Right atrium auricular region (tissue), 2 donors: ENCODE measurements at regions not wholly inside any gene's neighbourhood (a gene's known extent, or its start where the extent isn't known, plus 50 kb on each side); places are given as distances from the start of the nearest gene placed in this dataset.

Experiments used
- DNase-seq: peaks from one replicate; pipeline ENCODE4 v3.0.0-alpha.2; 2019; ENCODE audit warnings: low spot score
- H3K27ac ChIP-seq, 2 donors: fragments of 200-600 bp; sonication (generic); 1 replicate in 1 of 2; 2 replicates in 1 of 2; pipeline ENCODE4 v1.5.1; 2016 to 2019
- H3K27me3 ChIP-seq, 2 donors: fragments of 200-600 bp; sonication (generic); one replicate each; pipeline versions ENCODE4 v1.5.1 to v1.6.0; 2017 to 2019
- H3K36me3 ChIP-seq: fragments of 200-600 bp; sonication (generic); one replicate; pipeline ENCODE4 v1.5.1; 2016
- H3K4me1 ChIP-seq, 2 donors: fragments of 200-600 bp; sonication (generic); one replicate each; pipeline versions ENCODE4 v1.5.1 to v1.6.0; 2017 to 2019
- H3K4me3 ChIP-seq, 2 donors: fragments of 200-600 bp; sonication (generic); 1 replicate in 1 of 2; 2 replicates in 1 of 2; pipeline ENCODE4 v1.5.1; 2017 to 2019; ENCODE audit warnings: mild to moderate bottlenecking in 1 of 2, moderate library complexity in 1 of 2
- H3K9me3 ChIP-seq, 2 donors: fragments of 200-600 bp; sonication (generic); one replicate each; pipeline ENCODE4 v1.5.1; 2019
- TF ChIP-seq, protein P1 (sequence below), 2 donors: fragments of 200-600 bp; sonication (generic); IDR thresholded peaks; one replicate each; pipeline ENCODE4 v1.5.1; 2019; ENCODE audit warnings: antibody characterized with exemption in 2 of 2

DNA sequence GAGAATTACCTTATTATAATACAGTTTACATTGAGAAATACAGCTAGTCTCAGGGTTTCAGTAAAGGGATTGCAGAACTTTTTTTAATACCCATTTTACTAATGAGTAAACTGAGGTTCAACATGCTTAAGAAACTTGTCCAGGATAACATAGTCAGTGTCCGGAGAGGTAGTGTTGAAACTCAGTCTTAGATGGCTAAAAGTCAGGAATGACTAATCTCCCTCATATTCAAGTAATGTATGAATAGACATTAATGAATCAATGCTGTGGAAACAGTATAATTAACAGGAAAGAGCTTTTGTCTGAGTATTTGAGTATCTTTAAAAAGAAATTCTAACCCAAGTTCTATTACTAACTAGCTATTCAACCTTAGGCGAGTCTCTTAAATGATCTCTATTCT lies 397.6 kb downstream of the PLA2G4A start:
- DNase-seq, result no peak
- TF ChIP-seq, protein P1, sequence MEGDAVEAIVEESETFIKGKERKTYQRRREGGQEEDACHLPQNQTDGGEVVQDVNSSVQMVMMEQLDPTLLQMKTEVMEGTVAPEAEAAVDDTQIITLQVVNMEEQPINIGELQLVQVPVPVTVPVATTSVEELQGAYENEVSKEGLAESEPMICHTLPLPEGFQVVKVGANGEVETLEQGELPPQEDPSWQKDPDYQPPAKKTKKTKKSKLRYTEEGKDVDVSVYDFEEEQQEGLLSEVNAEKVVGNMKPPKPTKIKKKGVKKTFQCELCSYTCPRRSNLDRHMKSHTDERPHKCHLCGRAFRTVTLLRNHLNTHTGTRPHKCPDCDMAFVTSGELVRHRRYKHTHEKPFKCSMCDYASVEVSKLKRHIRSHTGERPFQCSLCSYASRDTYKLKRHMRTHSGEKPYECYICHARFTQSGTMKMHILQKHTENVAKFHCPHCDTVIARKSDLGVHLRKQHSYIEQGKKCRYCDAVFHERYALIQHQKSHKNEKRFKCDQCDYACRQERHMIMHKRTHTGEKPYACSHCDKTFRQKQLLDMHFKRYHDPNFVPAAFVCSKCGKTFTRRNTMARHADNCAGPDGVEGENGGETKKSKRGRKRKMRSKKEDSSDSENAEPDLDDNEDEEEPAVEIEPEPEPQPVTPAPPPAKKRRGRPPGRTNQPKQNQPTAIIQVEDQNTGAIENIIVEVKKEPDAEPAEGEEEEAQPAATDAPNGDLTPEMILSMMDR (IDR thresholded peaks at IDR 0.05), result no peak
- no peak overlapping the region for H3K4me3 ChIP-seq
- no peaks in the 10 kb centered on the region for H3K9me3 ChIP-seq
- H3K4me1 ChIP-seq, result no peaks in the 10 kb centered on the region
- no peaks in the 10 kb centered on the region for H3K27me3 ChIP-seq
- H3K27ac ChIP-seq, result no peak overlapping the region
- H3K36me3 ChIP-seq, result no peaks in the 10 kb centered on the region

DNA sequence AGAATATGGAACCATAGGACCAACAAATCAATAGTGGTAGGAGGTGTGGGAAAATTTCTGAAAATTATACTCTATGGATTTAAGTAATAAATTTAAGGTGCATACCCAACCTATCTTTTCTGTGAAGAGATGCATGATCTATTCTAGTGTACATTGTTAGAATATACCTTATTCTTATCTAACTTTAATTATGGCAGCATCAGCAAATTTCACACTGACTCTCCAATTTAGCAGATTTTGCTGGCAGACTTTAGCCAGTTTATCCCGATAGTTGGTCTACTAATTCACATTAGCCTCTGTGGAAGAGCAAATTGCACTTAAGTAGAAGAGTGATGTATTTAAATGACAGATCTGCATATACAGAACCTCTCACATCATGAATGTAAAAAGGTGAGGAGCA lies 400.0 kb downstream of the PLA2G4A start:
- TF ChIP-seq, protein P1 (IDR thresholded peaks at IDR 0.05), result no peak
- Histone ChIP-seq H3K9me3 (no peaks in the 10 kb centered on the region), H3K36me3 (no peaks in the 10 kb centered on the region), H3K4me1 (no peaks in the 10 kb centered on the region), H3K27me3 (no peaks in the 10 kb centered on the region), H3K4me3 (no peak overlapping the region), H3K27ac (no peak overlapping the region)
- no peak for DNase-seq

DNA sequence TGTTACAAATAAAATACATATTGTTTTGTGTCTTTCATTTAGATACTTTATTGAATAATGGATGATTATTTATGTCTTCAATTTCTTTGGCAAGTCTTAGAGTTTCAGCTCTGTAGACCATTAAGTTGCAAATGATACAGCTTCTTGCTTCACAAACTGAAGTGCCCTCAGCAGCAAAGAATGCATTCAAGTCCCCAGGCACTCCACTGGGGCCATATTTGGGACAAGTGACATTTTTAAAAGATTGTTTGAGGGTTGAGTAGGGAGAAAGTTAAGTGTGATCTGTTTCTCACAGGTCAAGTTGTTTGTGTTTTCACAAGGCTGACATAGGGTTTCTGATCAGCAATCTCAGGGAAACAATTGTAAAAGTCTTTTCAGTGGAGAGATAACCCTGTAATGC lies 400.7 kb downstream of the PLA2G4A start:
- Histone ChIP-seq H3K9me3 (no peaks in the 10 kb centered on the region), H3K4me3 (no peak overlapping the region), H3K27ac (no peak overlapping the region), H3K4me1 (no peaks in the 10 kb centered on the region), H3K27me3 (no peaks in the 10 kb centered on the region), H3K36me3 (no peaks in the 10 kb centered on the region)
- no peak for DNase-seq
- TF ChIP-seq, protein P1 (IDR thresholded peaks at IDR 0.05), result no peak

DNA sequence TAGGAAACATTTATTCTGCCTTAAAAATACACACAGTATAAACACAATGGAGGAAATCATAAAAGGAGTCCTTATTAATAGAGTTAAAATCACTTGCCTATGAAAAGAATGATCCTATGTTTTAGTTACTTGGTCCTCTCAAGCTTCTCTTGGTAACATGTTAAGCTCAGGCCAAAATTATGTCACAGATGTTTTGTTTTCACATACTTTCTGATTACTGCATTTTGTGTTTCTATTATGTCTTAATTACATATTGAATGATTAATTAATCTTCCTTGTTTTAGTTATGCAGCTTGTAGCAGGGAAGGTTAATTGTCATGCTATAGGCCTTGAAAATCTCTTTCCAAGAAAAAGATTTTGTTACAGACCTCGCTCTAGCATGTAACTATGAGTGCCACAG lies 406.0 kb downstream of the PLA2G4A start:
- Histone ChIP-seq H3K36me3 (no peaks in the 10 kb centered on the region), H3K4me1 (no peaks in the 10 kb centered on the region), H3K9me3 (no peaks in the 10 kb centered on the region), H3K27ac (no peak overlapping the region), H3K27me3 (no peaks in the 10 kb centered on the region), H3K4me3 (no peak overlapping the region)
- TF ChIP-seq, protein P1 (IDR thresholded peaks at IDR 0.05), result no peak
- DNase-seq, result no peak

DNA sequence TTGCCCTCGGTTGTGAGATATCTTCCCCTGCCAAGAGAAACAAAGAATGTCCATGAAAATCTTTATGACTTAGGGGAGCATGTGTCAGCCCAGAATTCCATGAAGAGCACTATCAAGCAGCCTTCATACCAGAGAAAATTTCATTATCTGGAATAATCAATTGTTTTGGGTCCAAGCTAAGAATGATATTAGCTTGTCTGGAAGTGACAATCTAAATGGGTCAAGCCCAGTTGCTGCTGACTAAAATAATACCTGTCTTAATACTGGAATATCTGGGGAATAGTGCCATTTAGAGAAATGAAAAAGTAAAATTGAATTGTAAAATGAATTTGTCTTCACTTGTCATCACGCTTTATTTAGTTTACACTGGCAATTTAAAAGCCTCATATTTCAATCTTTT lies 407.4 kb downstream of the PLA2G4A start:
- Histone ChIP-seq H3K4me3 (no peak overlapping the region), H3K9me3 (no peaks in the 10 kb centered on the region), H3K27ac (no peak overlapping the region), H3K27me3 (no peaks in the 10 kb centered on the region), H3K4me1 (no peaks in the 10 kb centered on the region), H3K36me3 (no peaks in the 10 kb centered on the region)
- TF ChIP-seq, protein P1 (IDR thresholded peaks at IDR 0.05), result no peak
- DNase-seq, result no peak

DNA sequence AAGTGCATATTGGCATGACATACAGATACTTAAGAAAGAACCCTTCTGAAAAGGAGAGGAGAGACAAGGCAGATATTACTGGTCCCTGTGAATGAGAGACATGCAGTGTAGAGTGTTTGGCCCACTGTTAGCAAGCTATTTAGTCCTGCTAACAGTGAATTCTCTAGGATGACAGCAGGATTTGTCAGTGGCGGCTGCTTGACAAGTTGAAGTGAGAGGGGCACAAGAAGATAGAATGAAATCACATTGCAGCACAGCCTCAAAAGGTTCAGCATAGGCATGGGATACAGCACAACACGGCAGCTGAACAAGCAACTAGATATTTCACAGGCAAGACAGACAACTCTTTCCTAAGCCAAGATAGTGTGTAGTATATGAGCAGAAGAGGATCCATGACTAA lies 407.9 kb downstream of the PLA2G4A start:
- Histone ChIP-seq H3K4me3 (no peak overlapping the region), H3K4me1 (no peaks in the 10 kb centered on the region), H3K36me3 (no peaks in the 10 kb centered on the region), H3K9me3 (no peaks in the 10 kb centered on the region), H3K27ac (no peak overlapping the region), H3K27me3 (no peaks in the 10 kb centered on the region)
- TF ChIP-seq, protein P1 (IDR thresholded peaks at IDR 0.05), result no peak
- no peak for DNase-seq
